ENCODE measurements at regions not wholly inside any gene's neighbourhood (a gene's known extent, or its start where the extent isn't known, plus 50 kb on each side); places are given as distances from the start of the nearest gene placed in this dataset.

GRCh38 chr1:213586587-213586972 lies 401.2 kb upstream of the PROX1 start:
- TF ChIP-seq POLR2AphosphoS5 (IDR thresholded peaks at IDR 0.05) (no peak), CTCF (IDR thresholded peaks at IDR 0.05) (no peak), EP300 (IDR thresholded peaks at IDR 0.05) (no peak), POLR2A (IDR thresholded peaks at IDR 0.05) (no peak)
